Adrenal gland (tissue), 9 donors: ENCODE measurements at regions not wholly inside any gene's neighbourhood (a gene's known extent, or its start where the extent isn't known, plus 50 kb on each side); places are given as distances from the start of the nearest gene placed in this dataset.

ENCODE experiments used
- DNase-seq, 7 donors: peaks; one replicate each; pipeline ENCODE4 v3.0.0-alpha.2; 2019 to 2020
- H3K27ac ChIP-seq, 5 donors: fragments of 200-600 bp; sonication (generic) in 4 of 5; 1 replicate in 3 of 5; 2 replicates in 2 of 5; pipeline versions ENCODE4 v1.5.1 to v1.8.0; 2016 to 2020; ENCODE audit warnings: mild to moderate bottlenecking in 1 of 5
- H3K27me3 ChIP-seq: fragments of 200-600 bp; 2 replicates; pipeline ENCODE4 v1.8.0; 2021
- H3K36me3 ChIP-seq, 2 donors: fragments of 200-600 bp; replicated peaks in 1 of 2; 1 replicate in 1 of 2; 2 replicates in 1 of 2; pipeline versions ENCODE4 v1.5.1 to v1.8.0; 2018 to 2022
- H3K4me1 ChIP-seq, 2 donors: fragments of 200-600 bp; replicated peaks in 1 of 2; 1 replicate in 1 of 2; 2 replicates in 1 of 2; pipeline versions ENCODE4 v1.5.1 to v1.8.0; 2018 to 2021
- H3K4me3 ChIP-seq, 4 donors: fragments of 200-600 bp; sonication (generic) in 3 of 4; one replicate each; pipeline ENCODE4 v1.5.1; 2016 to 2018
- H3K9me3 ChIP-seq, 3 donors: fragments of 200-600 bp; sonication (generic) in 1 of 3; replicated peaks in 1 of 3; 1 replicate in 2 of 3; 2 replicates in 1 of 3; pipeline versions ENCODE4 v1.5.1 to v1.8.0; 2016 to 2021
- POLR2A ChIP-seq, 2 donors: fragments of 450-650 bp; IDR thresholded peaks; one replicate each; pipeline ENCODE4 v1.6.1; 2017; ENCODE audit warnings: antibody characterized with exemption in 2 of 2, mild to moderate bottlenecking in 2 of 2, moderate library complexity in 1 of 2
- whole genome bisulfite sequencing, 4 donors: extraction: QIAGEN DNeasy Blood & Tissue Kit in 2 of 4; methylation state at CpG; one replicate each; pipeline versions ENCODE4 v1.1.5 to v1.1.7; 2013 to 2017; 5-methylcytosine and 5-hydroxymethylcytosine counted together
- intact Hi-C, 2 donors: fragments of 100-400 bp; cut with DNase I; formaldehyde crosslinking; loops; one replicate each; pipeline versions ENCODE4 v1.14.1 to v1.15.0; 2022 to 2023
- TF ChIP-seq, protein P1 (sequence below), 6 experiments: fragments of 450-650 bp in 4 of 6; fragments of 200-600 bp in 2 of 6; sonication (generic) in 1 of 6; IDR thresholded peaks; 1 replicate in 5 of 6; 2 replicates in 1 of 6; pipeline versions ENCODE4 v1.5.1 to v1.8.0; 2016 to 2021; ENCODE audit warnings: antibody characterized with exemption in 6 of 6, mild to moderate bottlenecking in 2 of 6, moderate library complexity in 1 of 6
- donor health status: healthy with polysubstance abuse.
- donor health status: Bipolar disorder and iron deficiency.
- donor health status: DM: yes; HTN: yes; CAD: no.
- donor health status: DM: no; HTN: no; CAD: no.
- donor health status: DM: no; HTN: no; CAD: no.

- WGBS, 4 donors: 87 to 92% (median 89%) methylated on average over 2 of the region's 2 CpGs
- no peaks in the 10 kb centered on the region for H3K27me3 ChIP-seq
- H3K4me3 ChIP-seq: no peak overlapping the region
- no peaks in the 10 kb centered on the region for H3K9me3 ChIP-seq
- H3K27ac ChIP-seq: no peak overlapping the region
- DNase-seq: no peak
- no peaks in the 10 kb centered on the region for H3K36me3 ChIP-seq
- TF ChIP-seq, protein P1, sequence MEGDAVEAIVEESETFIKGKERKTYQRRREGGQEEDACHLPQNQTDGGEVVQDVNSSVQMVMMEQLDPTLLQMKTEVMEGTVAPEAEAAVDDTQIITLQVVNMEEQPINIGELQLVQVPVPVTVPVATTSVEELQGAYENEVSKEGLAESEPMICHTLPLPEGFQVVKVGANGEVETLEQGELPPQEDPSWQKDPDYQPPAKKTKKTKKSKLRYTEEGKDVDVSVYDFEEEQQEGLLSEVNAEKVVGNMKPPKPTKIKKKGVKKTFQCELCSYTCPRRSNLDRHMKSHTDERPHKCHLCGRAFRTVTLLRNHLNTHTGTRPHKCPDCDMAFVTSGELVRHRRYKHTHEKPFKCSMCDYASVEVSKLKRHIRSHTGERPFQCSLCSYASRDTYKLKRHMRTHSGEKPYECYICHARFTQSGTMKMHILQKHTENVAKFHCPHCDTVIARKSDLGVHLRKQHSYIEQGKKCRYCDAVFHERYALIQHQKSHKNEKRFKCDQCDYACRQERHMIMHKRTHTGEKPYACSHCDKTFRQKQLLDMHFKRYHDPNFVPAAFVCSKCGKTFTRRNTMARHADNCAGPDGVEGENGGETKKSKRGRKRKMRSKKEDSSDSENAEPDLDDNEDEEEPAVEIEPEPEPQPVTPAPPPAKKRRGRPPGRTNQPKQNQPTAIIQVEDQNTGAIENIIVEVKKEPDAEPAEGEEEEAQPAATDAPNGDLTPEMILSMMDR (IDR thresholded peaks at IDR 0.05): no peak
- no peak for TF ChIP-seq POLR2A (IDR thresholded peaks at IDR 0.05)
- H3K4me1 ChIP-seq: no peaks in the 10 kb centered on the region
- intact Hi-C loops: no loop called here
Observed at GRCh38 chr4:135319685-135320084, 1118.1 kb upstream of the PABPC4L start.

GRCh38 chr4:135316266-135316779 lies 1114.7 kb upstream of the PABPC4L start:
- 75 to 94% (median 82%) methylated on average over 7 of the region's 7 CpGs for WGBS, 4 donors
- H3K9me3 ChIP-seq: no peaks in the 10 kb centered on the region
- no peaks in the 10 kb centered on the region for H3K27me3 ChIP-seq
- no peak for TF ChIP-seq POLR2A (IDR thresholded peaks at IDR 0.05)
- intact Hi-C loops: no loop called here
- DNase-seq: no peak
- H3K27ac ChIP-seq: no peak overlapping the region
- H3K36me3 ChIP-seq: no peaks in the 10 kb centered on the region
- H3K4me3 ChIP-seq: no peak overlapping the region
- H3K4me1 ChIP-seq: no peaks in the 10 kb centered on the region

DNA sequence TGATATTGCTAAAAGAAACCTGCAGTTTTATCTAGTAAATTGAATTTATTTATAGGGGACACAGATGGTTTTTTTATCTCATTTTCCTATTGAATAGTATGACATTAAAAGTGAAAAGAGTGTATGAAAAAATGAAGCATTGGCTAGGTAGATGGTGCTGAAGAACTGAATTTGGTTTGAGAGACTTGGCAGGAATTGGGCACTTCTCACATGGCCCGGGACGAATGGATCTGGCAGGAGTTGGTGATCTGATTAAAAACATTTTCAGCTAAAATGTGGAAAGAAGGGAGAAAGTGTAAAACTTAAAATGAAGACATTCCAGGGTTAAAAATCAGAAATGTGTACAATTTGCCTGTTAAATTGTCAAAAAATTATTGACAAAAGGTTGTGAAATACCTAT lies 1088.5 kb upstream of the PABPC4L start:
- no peaks in the 10 kb centered on the region for H3K27me3 ChIP-seq
- intact Hi-C loops: no loop called here
- no peak for DNase-seq
- WGBS, 4 donors: 80 to 84% (median 80%) methylated on average over 2 of the region's 2 CpGs
- H3K4me1 ChIP-seq: no peaks in the 10 kb centered on the region
- TF ChIP-seq POLR2A (IDR thresholded peaks at IDR 0.05): no peak
- TF ChIP-seq, protein P1 (IDR thresholded peaks at IDR 0.05): no peak
- no peaks in the 10 kb centered on the region for H3K36me3 ChIP-seq
- H3K4me3 ChIP-seq: no peak overlapping the region
- no peak overlapping the region for H3K27ac ChIP-seq
- H3K9me3 ChIP-seq: no peaks in the 10 kb centered on the region

- no peaks in the 10 kb centered on the region for H3K9me3 ChIP-seq
- no peak overlapping the region for H3K27ac ChIP-seq
- H3K27me3 ChIP-seq: no peaks in the 10 kb centered on the region
- no peaks in the 10 kb centered on the region for H3K36me3 ChIP-seq
- no peak overlapping the region for H3K4me3 ChIP-seq
- intact Hi-C loops: no loop called here
- no peak for DNase-seq
- TF ChIP-seq POLR2A (IDR thresholded peaks at IDR 0.05): no peak
- TF ChIP-seq, protein P1 (IDR thresholded peaks at IDR 0.05): no peak
- no peaks in the 10 kb centered on the region for H3K4me1 ChIP-seq
Observed at GRCh38 chr4:135283934-135284333, 1082.3 kb upstream of the PABPC4L start.

- TF ChIP-seq, protein P1 (IDR thresholded peaks at IDR 0.05): no peak
- TF ChIP-seq POLR2A (IDR thresholded peaks at IDR 0.05): no peak
- Histone ChIP-seq H3K27me3 (no peaks in the 10 kb centered on the region), H3K9me3 (no peaks in the 10 kb centered on the region), H3K4me3 (no peak overlapping the region), H3K36me3 (no peaks in the 10 kb centered on the region), H3K27ac (no peak overlapping the region), H3K4me1 (no peaks in the 10 kb centered on the region)
- whole genome bisulfite sequencing, 4 donors: 85 to 95% (median 92%) methylated on average over 1 of the region's 1 CpG
- DNase-seq: no peak
- intact Hi-C loops: no loop called here
Observed at GRCh38 chr4:135282676-135283075, 1081.1 kb upstream of the PABPC4L start.
